ENCODE measurements at regions not wholly inside any gene's neighbourhood (a gene's known extent, or its start where the extent isn't known, plus 50 kb on each side); places are given as distances from the start of the nearest gene placed in this dataset.

- Histone ChIP-seq H3K9me3 (no peaks in the 10 kb centered on the region), H3K4me1 (no peaks in the 10 kb centered on the region), H3K27me3 (ENCODE audit: insufficient read depth in 3 of 3, low read length in 2 of 3) (no peaks in the 10 kb centered on the region), H3K27ac (no peak overlapping the region), H3K36me3 (ENCODE audit: insufficient read depth in 1 of 2, low read depth in 1 of 2) (no peaks in the 10 kb centered on the region), H3K4me3 (no peak overlapping the region)
- intact Hi-C loops (cut with DNase I) = no loop called here
- 51 to 59% (median 56%) methylated on average over 2 of the region's 2 CpGs for WGBS, 3 donors
- no peak for DNase-seq
- TF ChIP-seq CTCF (IDR thresholded peaks at IDR 0.05) = no peak
- no peak for ATAC-seq
Measured at GRCh38 chr4:162634390-162634789, 470.6 kb upstream of the FSTL5 start.

GRCh38 chr4:162622664-162623063 lies 458.9 kb upstream of the FSTL5 start:
- no peak for TF ChIP-seq CTCF (IDR thresholded peaks at IDR 0.05)
- H3K36me3 ChIP-seq (ENCODE audit: insufficient read depth in 1 of 2, low read depth in 1 of 2) = no peaks in the 10 kb centered on the region
- 61 to 67% (median 65%) methylated on average over 2 of the region's 2 CpGs for WGBS, 3 donors

GRCh38 chr4:162610116-162610515 lies 446.3 kb upstream of the FSTL5 start:
- no peak for TF ChIP-seq CTCF (IDR thresholded peaks at IDR 0.05)
- Histone ChIP-seq H3K27ac (no peak overlapping the region), H3K4me1 (no peaks in the 10 kb centered on the region), H3K4me3 (no peak overlapping the region), H3K36me3 (ENCODE audit: insufficient read depth in 1 of 2, low read depth in 1 of 2) (no peaks in the 10 kb centered on the region), H3K9me3 (no peaks in the 10 kb centered on the region), H3K27me3 (ENCODE audit: insufficient read depth in 3 of 3, low read length in 2 of 3) (no peaks in the 10 kb centered on the region)
- intact Hi-C loops (cut with DNase I) = no loop called here
- no peak for ATAC-seq
- DNase-seq = no peak

More at GRCh38 chr4:162622664-162623063, 458.9 kb upstream of the FSTL5 start:
- Histone ChIP-seq H3K27me3 (ENCODE audit: insufficient read depth in 3 of 3, low read length in 2 of 3) (no peaks in the 10 kb centered on the region), H3K27ac (no peak overlapping the region), H3K4me1 (no peaks in the 10 kb centered on the region), H3K9me3 (no peaks in the 10 kb centered on the region), H3K4me3 (no peak overlapping the region)
- intact Hi-C loops (cut with DNase I) = no loop called here
- no peak for ATAC-seq
- DNase-seq = no peak

GRCh38 chr4:162586266-162586665 lies 422.5 kb upstream of the FSTL5 start:
- Histone ChIP-seq H3K27ac (no peak overlapping the region), H3K4me1 (no peaks in the 10 kb centered on the region), H3K27me3 (ENCODE audit: insufficient read depth in 3 of 3, low read length in 2 of 3) (no peaks in the 10 kb centered on the region), H3K4me3 (no peak overlapping the region), H3K36me3 (ENCODE audit: insufficient read depth in 1 of 2, low read depth in 1 of 2) (no peaks in the 10 kb centered on the region), H3K9me3 (no peaks in the 10 kb centered on the region)
- intact Hi-C loops (cut with DNase I) = no loop called here
- whole genome bisulfite sequencing, 3 donors = 69 to 81% (median 75%) methylated on average over 1 of the region's 1 CpG
- DNase-seq (no peak), ATAC-seq (no peak)
- no peak for TF ChIP-seq CTCF (IDR thresholded peaks at IDR 0.05)

- Histone ChIP-seq H3K27ac (no peak overlapping the region), H3K4me1 (no peaks in the 10 kb centered on the region), H3K36me3 (ENCODE audit: insufficient read depth in 1 of 2, low read depth in 1 of 2) (no peaks in the 10 kb centered on the region), H3K9me3 (no peaks in the 10 kb centered on the region), H3K4me3 (no peak overlapping the region), H3K27me3 (ENCODE audit: insufficient read depth in 3 of 3, low read length in 2 of 3) (no peaks in the 10 kb centered on the region)
- no peak for TF ChIP-seq CTCF (IDR thresholded peaks at IDR 0.05)
- no peak for ATAC-seq
- no peak for DNase-seq
- intact Hi-C loops (cut with DNase I) = no loop called here
- WGBS, 3 donors = 52 to 77% (median 66%) methylated on average over 3 of the region's 3 CpGs
Measured at GRCh38 chr4:162582180-162582579, 418.4 kb upstream of the FSTL5 start.
